Prostate gland (tissue), 2 donors: ENCODE measurements at regions not wholly inside any gene's neighbourhood (a gene's known extent, or its start where the extent isn't known, plus 50 kb on each side); places are given as distances from the start of the nearest gene placed in this dataset.
"Not testable (repeated sequence)": the region's sequence is repeated elsewhere in the genome, so short reads cannot be mapped to it uniquely, and the experiment has no call there.

Experiments used
- DNase-seq: peaks from one replicate; pipeline ENCODE4 v3.0.0-alpha.2; 2019; ENCODE audit warnings: low spot score
- H3K27ac ChIP-seq, 2 donors: fragments of 200-600 bp; sonication (generic); 2 replicates each; pipeline ENCODE4 v1.5.1; 2017 to 2019
- H3K27me3 ChIP-seq: fragments of 200-600 bp; sonication (generic); replicated peaks from 2 replicates; pipeline ENCODE4 v1.5.1; 2019; ENCODE audit not compliant: insufficient read depth
- H3K36me3 ChIP-seq, 2 donors: fragments of 200-600 bp; sonication (generic); 1 replicate in 1 of 2; 2 replicates in 1 of 2; pipeline versions ENCODE4 v1.5.1 to v1.8.1; 2017 to 2019
- H3K4me1 ChIP-seq: fragments of 200-600 bp; sonication (generic); replicated peaks from 2 replicates; pipeline ENCODE4 v1.5.1; 2019
- H3K4me3 ChIP-seq, 2 donors: fragments of 200-600 bp; sonication (generic); 2 replicates each; pipeline ENCODE4 v1.5.1; 2017 to 2019
- H3K9me3 ChIP-seq: fragments of 200-600 bp; sonication (generic); 2 replicates; pipeline ENCODE4 v1.5.1; 2017
- CTCF ChIP-seq, 4 experiments: fragments of 200-600 bp in 2 of 4; fragments of 450-650 bp in 2 of 4; sonication (generic) in 2 of 4; IDR thresholded peaks; 1 replicate in 3 of 4; 2 replicates in 1 of 4; pipeline ENCODE4 v1.5.1; 2016 to 2019; ENCODE audit warnings: antibody characterized with exemption in 4 of 4, mild to moderate bottlenecking in 2 of 4, moderate library complexity in 2 of 4
- POLR2A ChIP-seq: fragments of 450-650 bp; IDR thresholded peaks from one replicate; pipeline ENCODE4 v1.6.1; 2016; ENCODE audit warnings: antibody characterized with exemption, mild to moderate bottlenecking
- POLR2AphosphoS5 ChIP-seq: sonication (generic); formaldehyde crosslinking; IDR thresholded peaks from one replicate; pipeline ENCODE4 v1.6.1; 2017; ENCODE audit warnings: antibody characterized with exemption
- WGBS: methylation state at CpG from one replicate; pipeline ENCODE4 v1.1.5; 2018; 5-methylcytosine and 5-hydroxymethylcytosine counted together
- intact Hi-C: fragments of 100-400 bp; cut with DNase I; formaldehyde crosslinking; loops from one replicate; pipeline ENCODE4 v1.14.2; 2022

DNA sequence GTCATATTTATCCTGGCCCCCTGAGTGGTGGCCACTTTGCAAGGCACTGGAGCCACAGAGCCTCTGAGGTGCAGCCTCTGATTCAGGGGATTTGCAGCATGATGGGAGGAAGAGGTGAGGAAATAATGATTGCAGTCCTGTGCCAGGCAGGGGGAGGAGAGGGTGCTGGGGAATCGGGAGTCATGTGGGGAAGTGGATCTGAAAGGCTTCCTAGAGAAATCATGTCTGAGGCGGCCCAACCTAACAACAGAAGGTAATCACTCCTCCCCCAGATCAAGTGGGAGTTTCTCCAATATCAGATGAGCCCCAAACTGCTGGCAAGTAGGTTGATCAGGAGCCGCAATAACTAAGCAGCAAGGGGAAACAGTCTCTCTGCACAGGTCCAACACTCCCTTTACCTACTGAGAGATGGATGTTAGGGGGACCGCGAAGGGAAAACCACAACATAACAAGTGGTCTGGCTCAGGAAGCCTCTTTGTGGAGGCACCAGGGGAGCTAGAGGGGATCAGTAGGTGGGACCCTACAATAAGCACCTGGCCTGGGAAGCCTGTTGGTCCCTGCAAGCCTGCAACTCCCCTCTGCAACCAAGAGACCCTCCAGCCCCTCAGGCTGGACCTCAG, 71.8 kb upstream of the NPAS2 start:
- no peak overlapping the region for H3K27ac ChIP-seq
- intact Hi-C loops, result no loop called here
- DNase-seq, result no peak
- no peaks in the 10 kb centered on the region for H3K4me1 ChIP-seq
- 84% methylated on average over 5 of the region's 5 CpGs for WGBS
- H3K9me3 ChIP-seq, result no peaks in the 10 kb centered on the region
- H3K27me3 ChIP-seq, result no peaks in the 10 kb centered on the region
- no peaks in the 10 kb centered on the region for H3K36me3 ChIP-seq
- no peak for TF ChIP-seq CTCF (IDR thresholded peaks at IDR 0.05)
- no peak for TF ChIP-seq POLR2AphosphoS5
- TF ChIP-seq POLR2A, result no peak
- H3K4me3 ChIP-seq, result no peak overlapping the region

DNA sequence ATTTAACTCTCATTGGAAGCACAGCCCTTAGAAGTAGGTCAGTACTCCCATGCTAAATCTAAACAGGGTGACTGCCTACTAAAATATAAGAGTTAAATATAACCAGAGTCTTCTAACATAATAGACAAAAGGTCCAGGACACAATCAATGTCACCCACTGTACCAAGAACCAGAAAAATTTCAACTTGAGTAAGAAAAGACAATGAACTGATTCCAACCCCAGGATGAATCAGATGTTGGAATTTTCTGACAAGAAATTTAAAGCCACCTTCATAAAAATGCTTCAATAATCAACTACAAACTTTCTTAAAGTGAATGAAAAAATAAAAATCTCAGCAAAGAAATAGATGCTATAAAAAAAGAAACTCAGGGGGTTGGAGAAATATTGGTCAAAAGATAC, 71.3 kb upstream of the NPAS2 start:
- H3K4me3 ChIP-seq, result no peak overlapping the region
- H3K9me3 ChIP-seq, result no peaks in the 10 kb centered on the region
- no peaks in the 10 kb centered on the region for H3K36me3 ChIP-seq
- intact Hi-C loops, result no loop called here
- H3K4me1 ChIP-seq, result no peaks in the 10 kb centered on the region
- DNase-seq, result no peak
- no peak overlapping the region for H3K27ac ChIP-seq
- H3K27me3 ChIP-seq, result no peaks in the 10 kb centered on the region
- TF ChIP-seq POLR2A (no peak), CTCF (IDR thresholded peaks at IDR 0.05) (no peak), POLR2AphosphoS5 (no peak)

DNA sequence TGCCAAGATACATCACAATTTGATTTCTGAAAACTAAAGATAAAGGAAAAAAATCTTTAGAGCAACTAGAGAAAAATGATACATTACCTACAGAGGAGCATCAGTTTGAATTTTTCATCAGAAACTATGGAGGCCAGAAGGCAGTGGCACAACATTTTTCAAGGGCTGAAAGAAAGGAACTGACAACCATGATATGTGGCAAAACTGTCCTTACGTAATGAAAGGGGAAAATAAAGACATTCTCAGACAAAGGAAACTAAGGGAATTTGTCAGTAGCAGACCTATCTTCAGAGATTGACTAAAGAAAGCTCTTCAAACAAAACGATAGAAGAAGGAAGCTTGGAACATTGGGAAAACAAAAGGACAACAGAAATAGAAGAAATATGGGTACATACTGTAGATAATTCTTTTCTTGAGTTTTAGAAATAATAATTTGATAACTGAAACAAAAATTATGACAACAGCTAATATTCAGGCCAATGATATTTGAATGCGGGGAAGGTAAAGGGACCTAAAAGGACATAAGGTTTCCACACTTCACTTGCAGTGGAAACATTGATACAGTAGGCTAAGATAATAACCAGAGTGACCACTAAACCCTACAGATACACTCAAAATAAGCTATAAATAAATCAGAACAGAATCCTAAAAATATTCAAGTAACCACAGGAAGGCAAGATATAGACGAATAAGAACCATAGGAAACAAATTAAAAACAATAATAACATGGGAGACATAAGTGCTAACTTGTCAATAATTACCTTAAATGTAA, 70.0 kb upstream of the NPAS2 start:
- H3K27ac ChIP-seq, result no peak overlapping the region
- H3K27me3 ChIP-seq, result no peaks in the 10 kb centered on the region
- H3K4me1 ChIP-seq, result no peaks in the 10 kb centered on the region
- intact Hi-C loops, result no loop called here
- no peaks in the 10 kb centered on the region for H3K9me3 ChIP-seq
- 93% methylated on average over 4 of the region's 4 CpGs for WGBS
- TF ChIP-seq POLR2A (no peak), POLR2AphosphoS5 (no peak), CTCF (IDR thresholded peaks at IDR 0.05) (no peak)
- no peak overlapping the region for H3K4me3 ChIP-seq
- H3K36me3 ChIP-seq, result no peaks in the 10 kb centered on the region
- no peak for DNase-seq

DNA sequence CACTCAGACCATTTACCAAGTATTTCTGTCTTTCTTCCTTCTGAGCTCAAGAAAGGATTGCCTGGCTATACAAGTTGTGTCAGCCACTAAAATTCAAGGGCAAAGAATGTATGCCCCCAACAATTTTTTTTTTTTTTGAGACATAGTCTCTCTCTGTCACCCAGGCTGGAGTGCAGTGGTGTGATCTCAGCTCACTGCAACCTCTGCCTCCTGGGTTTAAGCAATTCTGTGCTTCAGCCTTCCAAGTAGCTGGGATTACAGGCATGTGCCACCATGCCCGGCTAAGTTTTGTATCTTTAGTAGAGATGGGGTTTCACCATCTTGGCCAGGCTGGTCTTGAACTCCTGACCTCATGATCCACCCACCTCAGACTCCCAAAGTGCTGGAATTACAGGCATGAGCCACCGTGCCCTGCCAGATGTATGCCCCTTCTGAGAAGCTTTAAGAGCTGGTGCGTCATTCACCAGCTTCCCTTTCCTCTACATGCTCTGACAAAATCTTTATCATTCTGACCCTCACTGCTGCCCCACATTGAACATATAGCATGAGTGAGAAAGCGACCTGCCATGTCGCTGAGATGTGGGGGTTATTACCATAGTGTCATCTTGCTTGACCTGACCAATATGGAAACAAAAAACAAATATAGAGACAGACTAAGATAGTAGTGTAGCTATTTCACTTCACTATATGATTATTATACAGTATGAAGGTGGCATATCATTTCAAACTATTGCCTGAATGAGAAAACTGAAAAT, 67.9 kb upstream of the NPAS2 start:
- H3K27me3 ChIP-seq, H3K27ac ChIP-seq, intact Hi-C loops, H3K4me3 ChIP-seq, H3K9me3 ChIP-seq, H3K4me1 ChIP-seq, DNase-seq, H3K36me3 ChIP-seq: not testable (repeated sequence)
- WGBS, result 91% methylated on average over 5 of the region's 5 CpGs

GRCh38 chr2:100752628-100753333, 67.2 kb upstream of the NPAS2 start:
- Histone ChIP-seq H3K4me3 (no peak overlapping the region), H3K9me3 (no peaks in the 10 kb centered on the region), H3K4me1 (no peaks in the 10 kb centered on the region), H3K27me3 (no peaks in the 10 kb centered on the region), H3K36me3 (no peaks in the 10 kb centered on the region), H3K27ac (no peak overlapping the region)
- intact Hi-C loops, result no loop called here
- 42% methylated on average over 2 of the region's 2 CpGs for WGBS
- TF ChIP-seq CTCF (IDR thresholded peaks at IDR 0.05) (no peak), POLR2AphosphoS5 (peak; percentile 50)
- no peak for DNase-seq
